ENCODE measurements at regions not wholly inside any gene's neighbourhood (a gene's known extent, or its start where the extent isn't known, plus 50 kb on each side); places are given as distances from the start of the nearest gene placed in this dataset.

GRCh38 chr11:98674390-98674789, 346.4 kb upstream of the CNTN5 start:
- no peaks in the 10 kb centered on the region for H3K27me3 ChIP-seq
- TF ChIP-seq POLR2AphosphoS5 (IDR thresholded peaks at IDR 0.05) (no peak), CTCF (IDR thresholded peaks at IDR 0.05) (no peak), EP300 (IDR thresholded peaks at IDR 0.05) (no peak), POLR2A (IDR thresholded peaks at IDR 0.05) (no peak)
- intact Hi-C loops (cut with DNase I), result no loop called here
- WGBS, 2 donors, result 86 to 89% methylated on average over 2 of the region's 2 CpGs
- H3K9me3 ChIP-seq, result peaks cover 0 to 3% (median 0%) of the 10 kb centered on the region in 4 donors
- no peak overlapping the region for H3K27ac ChIP-seq
- H3K36me3 ChIP-seq, result no peaks in the 10 kb centered on the region
- no peaks in the 10 kb centered on the region for H3K4me1 ChIP-seq
- no peak overlapping the region for H3K4me3 ChIP-seq
- DNase-seq, result no peak

GRCh38 chr11:98679673-98680072, 341.1 kb upstream of the CNTN5 start:
- Histone ChIP-seq H3K36me3 (no peaks in the 10 kb centered on the region), H3K4me3 (no peak overlapping the region), H3K27ac (no peak overlapping the region), H3K9me3 (peaks cover 0 to 7% (median 0%) of the 10 kb centered on the region in 4 donors), H3K4me1 (no peaks in the 10 kb centered on the region), H3K27me3 (no peaks in the 10 kb centered on the region)
- WGBS, 2 donors, result 69 to 75% methylated on average over 1 of the region's 1 CpG
- intact Hi-C loops (cut with DNase I), result no loop called here
- no peak for DNase-seq
- TF ChIP-seq CTCF (IDR thresholded peaks at IDR 0.05) (no peak), POLR2AphosphoS5 (IDR thresholded peaks at IDR 0.05) (no peak), POLR2A (IDR thresholded peaks at IDR 0.05) (no peak), EP300 (IDR thresholded peaks at IDR 0.05) (no peak)

- TF ChIP-seq POLR2AphosphoS5 (IDR thresholded peaks at IDR 0.05), result no peak
- TF ChIP-seq EP300 (IDR thresholded peaks at IDR 0.05), result no peak
- TF ChIP-seq POLR2A (IDR thresholded peaks at IDR 0.05), result no peak
- TF ChIP-seq CTCF (IDR thresholded peaks at IDR 0.05), result no peak
- Histone ChIP-seq H3K36me3 (no peaks in the 10 kb centered on the region), H3K4me1 (no peaks in the 10 kb centered on the region), H3K27ac (no peak overlapping the region), H3K27me3 (no peaks in the 10 kb centered on the region), H3K9me3 (peaks cover 0 to 5% (median 0%) of the 10 kb centered on the region in 4 donors), H3K4me3 (no peak overlapping the region)
- WGBS, 2 donors, result 83 to 95% methylated on average over 1 of the region's 1 CpG
- no peak for DNase-seq
- intact Hi-C loops (cut with DNase I), result no loop called here
Observed at GRCh38 chr11:98701541-98701940, 319.2 kb upstream of the CNTN5 start.

GRCh38 chr11:98703779-98704556, 316.8 kb upstream of the CNTN5 start:
- intact Hi-C loops (cut with DNase I), result no loop called here
- Histone ChIP-seq H3K4me3 (no peak overlapping the region), H3K9me3 (peaks cover 0 to 5% (median 0%) of the 10 kb centered on the region in 4 donors), H3K4me1 (no peaks in the 10 kb centered on the region), H3K36me3 (no peaks in the 10 kb centered on the region), H3K27me3 (no peaks in the 10 kb centered on the region), H3K27ac (no peak overlapping the region)
- no peak for DNase-seq
- WGBS, 2 donors, result 67 to 82% methylated on average over 4 of the region's 4 CpGs
- no peak for TF ChIP-seq CTCF (IDR thresholded peaks at IDR 0.05)
- no peak for TF ChIP-seq EP300 (IDR thresholded peaks at IDR 0.05)
- TF ChIP-seq POLR2AphosphoS5 (IDR thresholded peaks at IDR 0.05), result no peak
- TF ChIP-seq POLR2A (IDR thresholded peaks at IDR 0.05), result no peak

- Histone ChIP-seq H3K4me1 (no peaks in the 10 kb centered on the region), H3K27me3 (no peaks in the 10 kb centered on the region), H3K9me3 (peaks cover 0 to 2% (median 0%) of the 10 kb centered on the region in 4 donors), H3K36me3 (no peaks in the 10 kb centered on the region), H3K4me3 (no peak overlapping the region), H3K27ac (no peak overlapping the region)
- DNase-seq, result no peak
- intact Hi-C loops (cut with DNase I), result no loop called here
- TF ChIP-seq CTCF (IDR thresholded peaks at IDR 0.05) (no peak), POLR2A (IDR thresholded peaks at IDR 0.05) (no peak), EP300 (IDR thresholded peaks at IDR 0.05) (no peak), POLR2AphosphoS5 (IDR thresholded peaks at IDR 0.05) (no peak)
Observed at GRCh38 chr11:98710026-98710425, 310.7 kb upstream of the CNTN5 start.

Data from sigmoid colon (tissue), 6 donors.